ENCODE measurements at regions not wholly inside any gene's neighbourhood (a gene's known extent, or its start where the extent isn't known, plus 50 kb on each side); places are given as distances from the start of the nearest gene placed in this dataset.

- no peak overlapping the region for H3K4me3 Mint-ChIP-seq
- no peak for DNase-seq (ENCODE audit: low spot score in 2 of 2, unreplicated experiment in 2 of 2)
- no peaks in the 10 kb centered on the region for H3K4me1 Mint-ChIP-seq
- H3K36me3 Mint-ChIP-seq, result no peaks in the 10 kb centered on the region
- no peak overlapping the region for H3K27ac Mint-ChIP-seq
- no peaks in the 10 kb centered on the region for H3K9me3 Mint-ChIP-seq
- no peak for TF ChIP-seq CTCF (IDR thresholded peaks at IDR 0.05; ENCODE audit: unreplicated experiment)
- H3K27me3 Mint-ChIP-seq (ENCODE audit: low read depth), result peaks cover 3% of the 10 kb centered on the region
Observed at GRCh38 chr2:48912110-48912509, 156.6 kb upstream of the LHCGR start.

GRCh38 chr2:48910961-48911360, 155.4 kb upstream of the LHCGR start:
- DNase-seq (ENCODE audit: low spot score in 2 of 2, unreplicated experiment in 2 of 2), result no peak
- Mint-ChIP-seq H3K4me3 (no peak overlapping the region), H3K27ac (no peak overlapping the region), H3K27me3 (ENCODE audit: low read depth) (peaks cover 3% of the 10 kb centered on the region), H3K36me3 (no peaks in the 10 kb centered on the region), H3K9me3 (no peaks in the 10 kb centered on the region), H3K4me1 (peaks cover 7% of the 10 kb centered on the region)
- TF ChIP-seq CTCF (IDR thresholded peaks at IDR 0.05; ENCODE audit: unreplicated experiment), result no peak

DNA sequence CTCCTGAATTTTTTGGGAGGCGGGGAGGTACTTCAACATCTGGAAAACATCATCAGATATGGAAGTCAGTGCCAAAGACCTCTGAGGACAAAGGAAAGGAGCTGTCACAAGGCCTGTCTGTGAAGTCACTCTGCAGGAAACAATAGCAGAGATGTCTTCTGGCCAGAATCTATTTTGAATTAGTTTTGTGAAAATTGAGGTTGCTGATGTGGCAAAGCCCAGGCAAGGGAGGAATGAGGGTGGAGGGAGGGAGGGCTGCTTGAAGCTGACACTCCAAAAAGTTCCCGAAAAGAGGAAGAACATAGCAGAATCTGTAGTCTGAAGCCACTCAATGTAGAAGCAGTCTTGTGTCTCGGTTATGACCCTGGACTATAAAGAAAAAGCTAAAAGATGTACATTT, 151.1 kb upstream of the LHCGR start:
- no peak for TF ChIP-seq CTCF (IDR thresholded peaks at IDR 0.05; ENCODE audit: unreplicated experiment)
- Mint-ChIP-seq H3K27ac (peak overlapping the region; percentile 13), H3K27me3 (ENCODE audit: low read depth) (no peaks in the 10 kb centered on the region), H3K36me3 (no peaks in the 10 kb centered on the region), H3K4me3 (no peak overlapping the region), H3K4me1 (peaks cover 10% of the 10 kb centered on the region), H3K9me3 (no peaks in the 10 kb centered on the region)
- DNase-seq (ENCODE audit: low spot score in 2 of 2, unreplicated experiment in 2 of 2), result no peak

- DNase-seq (ENCODE audit: low spot score in 2 of 2, unreplicated experiment in 2 of 2), result no peak
- H3K9me3 Mint-ChIP-seq, result no peaks in the 10 kb centered on the region
- no peaks in the 10 kb centered on the region for H3K27me3 Mint-ChIP-seq (ENCODE audit: low read depth)
- H3K36me3 Mint-ChIP-seq, result no peaks in the 10 kb centered on the region
- H3K4me3 Mint-ChIP-seq, result no peak overlapping the region
- H3K27ac Mint-ChIP-seq, result no peak overlapping the region
- peaks cover 10% of the 10 kb centered on the region for H3K4me1 Mint-ChIP-seq
- no peak for TF ChIP-seq CTCF (IDR thresholded peaks at IDR 0.05; ENCODE audit: unreplicated experiment)
Observed at GRCh38 chr2:48905696-48906095, 150.2 kb upstream of the LHCGR start.

GRCh38 chr2:48902521-48902920, 147.0 kb upstream of the LHCGR start:
- Mint-ChIP-seq H3K4me3 (no peak overlapping the region), H3K4me1 (peaks cover 10% of the 10 kb centered on the region), H3K36me3 (no peaks in the 10 kb centered on the region), H3K9me3 (no peaks in the 10 kb centered on the region), H3K27ac (no peak overlapping the region), H3K27me3 (ENCODE audit: low read depth) (peaks cover 3% of the 10 kb centered on the region)
- DNase-seq (ENCODE audit: low spot score in 2 of 2, unreplicated experiment in 2 of 2), result no peak
- no peak for TF ChIP-seq CTCF (IDR thresholded peaks at IDR 0.05; ENCODE audit: unreplicated experiment)

DNA sequence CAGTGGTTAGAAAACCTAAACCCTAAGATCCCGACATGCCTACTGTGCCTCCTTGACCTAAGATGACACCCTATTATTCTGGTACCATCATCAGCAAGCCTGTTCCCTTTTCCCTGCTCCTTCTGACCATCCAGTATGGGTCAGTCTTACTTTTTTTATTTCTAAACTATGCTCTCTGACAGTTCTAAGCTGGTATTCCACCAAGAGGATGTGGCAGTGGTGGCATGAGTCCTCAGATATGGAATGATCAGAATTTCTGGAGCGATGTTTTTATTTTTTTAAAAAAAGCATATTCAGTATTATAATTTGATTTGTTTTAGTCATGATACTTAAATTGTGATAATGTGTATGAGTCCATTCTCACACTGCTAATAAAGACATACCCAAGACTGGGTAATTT, 145.9 kb upstream of the LHCGR start:
- Mint-ChIP-seq H3K9me3 (no peaks in the 10 kb centered on the region), H3K4me1 (peaks cover 8% of the 10 kb centered on the region), H3K4me3 (no peak overlapping the region), H3K27me3 (ENCODE audit: low read depth) (peaks cover 3% of the 10 kb centered on the region), H3K27ac (no peak overlapping the region), H3K36me3 (no peaks in the 10 kb centered on the region)
- no peak for TF ChIP-seq CTCF (IDR thresholded peaks at IDR 0.05; ENCODE audit: unreplicated experiment)
- DNase-seq (ENCODE audit: low spot score in 2 of 2, unreplicated experiment in 2 of 2), result no peak

All from mesothelial cell of epicardium (in vitro differentiated cells).